Upper lobe of right lung (tissue), 1 donor: ENCODE measurements at regions not wholly inside any gene's neighbourhood (a gene's known extent, or its start where the extent isn't known, plus 50 kb on each side); places are given as distances from the start of the nearest gene placed in this dataset.

ENCODE experiments used
- ATAC-seq: fragments of 200-7000 bp; cut with Tn5 transposase; one replicate; pipeline ENCODE4 v1.9.1; 2020; ENCODE audit warnings: mild to moderate bottlenecking, moderate library complexity
- DNase-seq: peaks from one replicate; pipeline ENCODE4 v3.0.0-alpha.2; 2020
- H3K27ac ChIP-seq: fragments of 200-600 bp; one replicate; pipeline ENCODE4 v1.8.0; 2022
- H3K27me3 ChIP-seq: fragments of 200-600 bp; one replicate; pipeline ENCODE4 v1.8.0; 2022; ENCODE audit warnings: mild to moderate bottlenecking
- H3K36me3 ChIP-seq: fragments of 200-600 bp; one replicate; pipeline ENCODE4 v1.8.0; 2022
- H3K4me1 ChIP-seq: fragments of 200-600 bp; one replicate; pipeline ENCODE4 v1.8.0; 2022
- H3K4me3 ChIP-seq: fragments of 200-600 bp; one replicate; pipeline ENCODE4 v1.8.0; 2022; ENCODE audit warnings: mild to moderate bottlenecking
- H3K9me3 ChIP-seq: fragments of 200-600 bp; one replicate; pipeline ENCODE4 v1.8.0; 2022
- CTCF ChIP-seq: fragments of 200-600 bp; IDR thresholded peaks from one replicate; pipeline ENCODE4 v1.8.0; 2022; ENCODE audit warnings: antibody characterized with exemption
- intact Hi-C: fragments of 100-400 bp; cut with DNase I; formaldehyde crosslinking; loops from one replicate; pipeline ENCODE4 v1.11.0; 2022
- donor health status: DM: no; HTN: yes; CAD: no; lungs with severe emphysema.

- no peak for TF ChIP-seq CTCF
- no peaks in the 10 kb centered on the region for H3K27me3 ChIP-seq
- H3K4me3 ChIP-seq = no peak overlapping the region
- H3K36me3 ChIP-seq = no peaks in the 10 kb centered on the region
- H3K9me3 ChIP-seq = no peaks in the 10 kb centered on the region
- H3K27ac ChIP-seq = no peak overlapping the region
- peaks cover under 1% of the 10 kb centered on the region for H3K4me1 ChIP-seq
- DNase-seq (no peak), ATAC-seq (no peak)
- intact Hi-C loops = no loop called here
These were observed 824.1 kb downstream of the CCSER2 start for GRCh38 chr10:85152496-85152895.

GRCh38 chr10:85152911-85153310, 824.5 kb downstream of the CCSER2 start:
- intact Hi-C loops = no loop called here
- H3K9me3 ChIP-seq = no peaks in the 10 kb centered on the region
- DNase-seq (no peak), ATAC-seq (no peak)
- no peak overlapping the region for H3K4me3 ChIP-seq
- no peaks in the 10 kb centered on the region for H3K36me3 ChIP-seq
- TF ChIP-seq CTCF = no peak
- no peaks in the 10 kb centered on the region for H3K4me1 ChIP-seq
- no peaks in the 10 kb centered on the region for H3K27me3 ChIP-seq
- no peak overlapping the region for H3K27ac ChIP-seq

- TF ChIP-seq CTCF = no peak
- H3K27me3 ChIP-seq = no peaks in the 10 kb centered on the region
- no peak for ATAC-seq
- no peak for DNase-seq
- intact Hi-C loops = no loop called here
- H3K36me3 ChIP-seq = no peaks in the 10 kb centered on the region
- H3K9me3 ChIP-seq = no peaks in the 10 kb centered on the region
- H3K4me1 ChIP-seq = no peaks in the 10 kb centered on the region
- H3K27ac ChIP-seq = no peak overlapping the region
- no peak overlapping the region for H3K4me3 ChIP-seq
These were observed 828.8 kb downstream of the CCSER2 start for GRCh38 chr10:85157206-85157605.

GRCh38 chr10:85168243-85168642, 839.9 kb downstream of the CCSER2 start:
- H3K4me1 ChIP-seq = no peaks in the 10 kb centered on the region
- DNase-seq (no peak), ATAC-seq (no peak)
- H3K36me3 ChIP-seq = no peaks in the 10 kb centered on the region
- no peak for TF ChIP-seq CTCF
- no peaks in the 10 kb centered on the region for H3K27me3 ChIP-seq
- intact Hi-C loops = no loop called here
- no peak overlapping the region for H3K4me3 ChIP-seq
- H3K9me3 ChIP-seq = no peaks in the 10 kb centered on the region
- no peak overlapping the region for H3K27ac ChIP-seq

GRCh38 chr10:85170026-85170425, 841.6 kb downstream of the CCSER2 start:
- Histone ChIP-seq H3K27ac (no peak overlapping the region), H3K36me3 (no peaks in the 10 kb centered on the region), H3K4me1 (no peaks in the 10 kb centered on the region), H3K4me3 (no peak overlapping the region), H3K9me3 (no peaks in the 10 kb centered on the region), H3K27me3 (no peaks in the 10 kb centered on the region)
- no peak for TF ChIP-seq CTCF
- peak; percentile 67 for ATAC-seq
- intact Hi-C loops = no loop called here
- DNase-seq = no peak

- H3K9me3 ChIP-seq = no peaks in the 10 kb centered on the region
- intact Hi-C loops = no loop called here
- ATAC-seq = no peak
- H3K27me3 ChIP-seq = no peaks in the 10 kb centered on the region
- H3K36me3 ChIP-seq = no peaks in the 10 kb centered on the region
- no peak for DNase-seq
- no peak for TF ChIP-seq CTCF
- no peaks in the 10 kb centered on the region for H3K4me1 ChIP-seq
- H3K4me3 ChIP-seq = no peak overlapping the region
- no peak overlapping the region for H3K27ac ChIP-seq
These were observed 847.2 kb downstream of the CCSER2 start for GRCh38 chr10:85175635-85176034.
